ENCODE measurements at regions not wholly inside any gene's neighbourhood (a gene's known extent, or its start where the extent isn't known, plus 50 kb on each side); places are given as distances from the start of the nearest gene placed in this dataset.

- no peaks in the 10 kb centered on the region for H3K9me2 ChIP-seq
- WGBS (ENCODE audit: low lambda C conversion rate): 57% methylated on average over 2 of the region's 2 CpGs
- no peaks in the 10 kb centered on the region for H3K27me3 ChIP-seq (ENCODE audit: insufficient read depth)
- H2AFZ ChIP-seq (ENCODE audit: low read depth): no peak overlapping the region
- ChIA-PET POLR2A (no interaction called here), CTCF (no interaction called here)
- peaks cover 3% of the 10 kb centered on the region for H3F3A ChIP-seq (replicated peaks; ENCODE audit: insufficient read depth)
- H3K9me3 ChIP-seq: no peaks in the 10 kb centered on the region
- TF ChIP-seq NRF1 (IDR thresholded peaks at IDR 0.05; ENCODE audit: low read depth, low read length): no peak
- no peak for TF ChIP-seq FOSL2 (IDR thresholded peaks at IDR 0.05; ENCODE audit: borderline replicate concordance, low read depth)
- no peak for TF ChIP-seq RXRA (IDR thresholded peaks at IDR 0.05; ENCODE audit: borderline replicate concordance, low read depth)
- TF ChIP-seq MEF2A (IDR thresholded peaks at IDR 0.05; ENCODE audit: borderline replicate concordance, low read depth): no peak
- no peak for TF ChIP-seq IRF3 (IDR thresholded peaks at IDR 0.05; ENCODE audit: low read depth, low read length)
- no peak for TF ChIP-seq MXI1 (IDR thresholded peaks at IDR 0.05; ENCODE audit: low read depth, low read length)
- TF ChIP-seq GABPA (IDR thresholded peaks at IDR 0.05; ENCODE audit: low read depth): no peak
- no peaks in the 10 kb centered on the region for H3K4me1 ChIP-seq (ENCODE audit: control insufficient read depth in 1 of 2, insufficient read depth in 2 of 2, low read depth in 1 of 2, low read length in 1 of 2)
- no peak overlapping the region for H3K9ac ChIP-seq
- H3K4me2 ChIP-seq: no peak overlapping the region
- no peaks in the 10 kb centered on the region for H3K79me2 ChIP-seq (ENCODE audit: insufficient read depth)
- H3K36me3 ChIP-seq (replicated peaks in 1 of 2; ENCODE audit: control insufficient read depth in 1 of 2, insufficient read depth in 2 of 2, low read length in 1 of 2): no peaks in the 10 kb centered on the region
- H4K20me1 ChIP-seq (ENCODE audit: insufficient read depth): no peaks in the 10 kb centered on the region
- DNase-seq: no peak
- no peak overlapping the region for H3K4me3 ChIP-seq (ENCODE audit: low read depth in 2 of 2, low read length in 1 of 2)
- H3K27ac ChIP-seq (ENCODE audit: low read depth in 2 of 2, low read length in 1 of 2): no peak overlapping the region
Measured at GRCh38 chr3:61448378-61448777, 113.0 kb upstream of the PTPRG start.

GRCh38 chr3:61449327-61450040 is 111.9 kb upstream of the PTPRG start:
- Histone ChIP-seq H3K79me2 (ENCODE audit: insufficient read depth) (no peaks in the 10 kb centered on the region), H3F3A (replicated peaks; ENCODE audit: insufficient read depth) (peaks cover 3% of the 10 kb centered on the region), H3K36me3 (replicated peaks in 1 of 2; ENCODE audit: control insufficient read depth in 1 of 2, insufficient read depth in 2 of 2, low read length in 1 of 2) (no peaks in the 10 kb centered on the region), H4K20me1 (ENCODE audit: insufficient read depth) (no peaks in the 10 kb centered on the region), H3K9ac (no peak overlapping the region), H3K9me3 (no peaks in the 10 kb centered on the region), H3K27me3 (ENCODE audit: insufficient read depth) (no peaks in the 10 kb centered on the region), H3K4me1 (ENCODE audit: control insufficient read depth in 1 of 2, insufficient read depth in 2 of 2, low read depth in 1 of 2, low read length in 1 of 2) (no peaks in the 10 kb centered on the region), H3K9me2 (no peaks in the 10 kb centered on the region), H3K27ac (ENCODE audit: low read depth in 2 of 2, low read length in 1 of 2) (no peak overlapping the region), H3K4me3 (ENCODE audit: low read depth in 2 of 2, low read length in 1 of 2) (no peak overlapping the region), H2AFZ (ENCODE audit: low read depth) (no peak overlapping the region), H3K4me2 (no peak overlapping the region)
- no peak for DNase-seq
- TF ChIP-seq ZBTB33 (IDR thresholded peaks at IDR 0.05; ENCODE audit: borderline replicate concordance, low read depth) (no peak), FOSL2 (IDR thresholded peaks at IDR 0.05; ENCODE audit: borderline replicate concordance, low read depth) (no peak)
- CTCF ChIA-PET: no interaction called here
- POLR2A ChIA-PET: no interaction called here
- WGBS (ENCODE audit: low lambda C conversion rate): 70% methylated on average over 3 of the region's 3 CpGs
